Activated naive CD4-positive, alpha-beta T cell treated with anti-CD3 and anti-CD28 coated beads, Interleukin-2, amount 50 U/mL, for 72 hours (primary cell): ENCODE measurements at regions not wholly inside any gene's neighbourhood (a gene's known extent, or its start where the extent isn't known, plus 50 kb on each side); places are given as distances from the start of the nearest gene placed in this dataset.
A peak's percentile ranks its signal among the peaks of the same experiment; 100 is the strongest.

Experiments
- ATAC-seq, 2 donors: fragments of 150-1000 bp; cut with Tn5 transposase; 2 replicates each; pipeline ENCODE4 v1.10.0; 2021; ENCODE audit warnings: mild to moderate bottlenecking in 2 of 2, moderate library complexity in 2 of 2
- DNase-seq, 2 donors: peaks; one replicate each; pipeline ENCODE4 v3.0.0; 2021 to 2022; ENCODE audit warnings: low spot score in 2 of 2
- H3K27ac Mint-ChIP-seq, 2 donors: one replicate each; pipeline ENCODE4 v1.8.0; 2022; ENCODE audit warnings: mild to moderate bottlenecking in 2 of 2, mixed read lengths in 2 of 2
- H3K36me3 Mint-ChIP-seq, 2 donors: one replicate each; pipeline ENCODE4 v1.8.0; 2022; ENCODE audit warnings: mixed read lengths in 2 of 2
- H3K9me3 Mint-ChIP-seq, 2 donors: one replicate each; pipeline ENCODE4 v1.8.0; 2022; ENCODE audit warnings: mixed read lengths in 2 of 2

GRCh38 chr1:219498666-219499065 is 114.2 kb downstream of the ZC3H11B start:
- Mint-ChIP-seq H3K27ac (no peak overlapping the region), H3K9me3 (peaks cover 0 to 5% of the 10 kb centered on the region in 2 donors), H3K36me3 (no peaks in the 10 kb centered on the region)
- DNase-seq (no peak), ATAC-seq (no peak)

GRCh38 chr1:219495737-219496408 is 117.0 kb downstream of the ZC3H11B start:
- peaks cover 0 to 5% of the 10 kb centered on the region in 2 donors for H3K9me3 Mint-ChIP-seq
- no peaks in the 10 kb centered on the region for H3K36me3 Mint-ChIP-seq
- DNase-seq = no peak
- no peak for ATAC-seq
- H3K27ac Mint-ChIP-seq = no peak overlapping the region

- no peak overlapping the region for H3K27ac Mint-ChIP-seq
- no peaks in the 10 kb centered on the region for H3K36me3 Mint-ChIP-seq
- H3K9me3 Mint-ChIP-seq = no peaks in the 10 kb centered on the region
- ATAC-seq = no peak
- no peak for DNase-seq
These were observed 120.2 kb downstream of the ZC3H11B start for GRCh38 chr1:219492717-219493116.

- Mint-ChIP-seq H3K27ac (no peak overlapping the region), H3K36me3 (no peaks in the 10 kb centered on the region), H3K9me3 (peaks cover 4 to 5% of the 10 kb centered on the region in 2 donors)
- no peak for ATAC-seq
- DNase-seq = no peak
These were observed 122.3 kb downstream of the ZC3H11B start for GRCh38 chr1:219490566-219490965.

GRCh38 chr1:219489636-219490035 is 123.3 kb downstream of the ZC3H11B start:
- ATAC-seq (no peak), DNase-seq (no peak)
- Mint-ChIP-seq H3K36me3 (no peaks in the 10 kb centered on the region), H3K27ac (no peak overlapping the region), H3K9me3 (peaks cover 4 to 5% of the 10 kb centered on the region in 2 donors)

GRCh38 chr1:219488275-219488674 is 124.6 kb downstream of the ZC3H11B start:
- Mint-ChIP-seq H3K36me3 (no peaks in the 10 kb centered on the region), H3K9me3 (peaks cover 4 to 5% of the 10 kb centered on the region in 2 donors), H3K27ac (no peak overlapping the region)
- ATAC-seq (no peak), DNase-seq (no peak)

GRCh38 chr1:219483530-219483929 is 129.4 kb downstream of the ZC3H11B start:
- DNase-seq (no peak), ATAC-seq (no peak)
- Mint-ChIP-seq H3K36me3 (no peaks in the 10 kb centered on the region), H3K9me3 (peaks cover 4 to 5% of the 10 kb centered on the region in 2 donors), H3K27ac (no peak overlapping the region)

- Mint-ChIP-seq H3K36me3 (no peaks in the 10 kb centered on the region), H3K9me3 (no peaks in the 10 kb centered on the region), H3K27ac (no peak overlapping the region)
- no peak for ATAC-seq
- no peak for DNase-seq
These were observed 132.9 kb downstream of the ZC3H11B start for GRCh38 chr1:219480011-219480410.

GRCh38 chr1:219478811-219479210 is 134.1 kb downstream of the ZC3H11B start:
- H3K27ac Mint-ChIP-seq = no peak overlapping the region
- ATAC-seq (no peak), DNase-seq (no peak)
- H3K36me3 Mint-ChIP-seq = no peaks in the 10 kb centered on the region
- H3K9me3 Mint-ChIP-seq = no peaks in the 10 kb centered on the region

- Mint-ChIP-seq H3K36me3 (no peaks in the 10 kb centered on the region), H3K9me3 (no peaks in the 10 kb centered on the region), H3K27ac (no peak overlapping the region)
- ATAC-seq (no peak), DNase-seq (no peak)
These were observed 135.0 kb downstream of the ZC3H11B start for GRCh38 chr1:219477861-219478260.

- H3K9me3 Mint-ChIP-seq = no peaks in the 10 kb centered on the region
- ATAC-seq (no peak), DNase-seq (no peak)
- H3K36me3 Mint-ChIP-seq = no peaks in the 10 kb centered on the region
- H3K27ac Mint-ChIP-seq = no peak overlapping the region
These were observed 136.2 kb downstream of the ZC3H11B start for GRCh38 chr1:219476716-219477115.

GRCh38 chr1:219476116-219476515 is 136.8 kb downstream of the ZC3H11B start:
- no peaks in the 10 kb centered on the region for H3K9me3 Mint-ChIP-seq
- H3K36me3 Mint-ChIP-seq = no peaks in the 10 kb centered on the region
- DNase-seq (no peak), ATAC-seq (no peak)
- H3K27ac Mint-ChIP-seq = no peak overlapping the region

GRCh38 chr1:219472596-219472995 is 140.3 kb downstream of the ZC3H11B start:
- ATAC-seq = no peak
- Mint-ChIP-seq H3K36me3 (no peaks in the 10 kb centered on the region), H3K27ac (no peak overlapping the region), H3K9me3 (peaks cover 0 to 4% of the 10 kb centered on the region in 2 donors)
- no peak for DNase-seq

GRCh38 chr1:219467524-219467923 is 145.4 kb downstream of the ZC3H11B start:
- peaks cover 0 to 4% of the 10 kb centered on the region in 2 donors for H3K9me3 Mint-ChIP-seq
- H3K27ac Mint-ChIP-seq = no peak overlapping the region
- no peaks in the 10 kb centered on the region for H3K36me3 Mint-ChIP-seq
- DNase-seq (no peak), ATAC-seq (no peak)

- no peak overlapping the region for H3K27ac Mint-ChIP-seq
- peaks cover 0 to 4% of the 10 kb centered on the region in 2 donors for H3K9me3 Mint-ChIP-seq
- ATAC-seq (no peak), DNase-seq (no peak)
- no peaks in the 10 kb centered on the region for H3K36me3 Mint-ChIP-seq
These were observed 146.1 kb downstream of the ZC3H11B start for GRCh38 chr1:219466766-219467165.

- DNase-seq = no peak
- no peaks in the 10 kb centered on the region for H3K36me3 Mint-ChIP-seq
- peak; percentile 49 to 89 for ATAC-seq
- peaks cover 0 to 8% of the 10 kb centered on the region in 2 donors for H3K9me3 Mint-ChIP-seq
- H3K27ac Mint-ChIP-seq = peak overlapping the region in 1 of 2 donors; percentile 25
These were observed 147.5 kb downstream of the ZC3H11B start for GRCh38 chr1:219465212-219466093.

GRCh38 chr1:219463636-219464035 is 149.3 kb downstream of the ZC3H11B start:
- peaks cover 0 to 8% of the 10 kb centered on the region in 2 donors for H3K9me3 Mint-ChIP-seq
- no peak overlapping the region for H3K27ac Mint-ChIP-seq
- no peaks in the 10 kb centered on the region for H3K36me3 Mint-ChIP-seq
- no peak for DNase-seq
- ATAC-seq = no peak
